ENCODE measurements at regions not wholly inside any gene's neighbourhood (a gene's known extent, or its start where the extent isn't known, plus 50 kb on each side); places are given as distances from the start of the nearest gene placed in this dataset.

GRCh38 chr5:27276119-27276518, 237.7 kb upstream of the CDH9 start:
- no peak for DNase-seq (ENCODE audit: low read depth)

GRCh38 chr5:27275345-27275744, 237.0 kb upstream of the CDH9 start:
- DNase-seq (ENCODE audit: low read depth): no peak

- no peak for DNase-seq (ENCODE audit: low read depth)
Measured at GRCh38 chr5:27269766-27270165, 231.4 kb upstream of the CDH9 start.

GRCh38 chr5:27267209-27267824, 228.9 kb upstream of the CDH9 start:
- DNase-seq (ENCODE audit: low read depth): no peak

GRCh38 chr5:27266184-27266583, 227.8 kb upstream of the CDH9 start:
- peak; percentile 98 for DNase-seq (ENCODE audit: low read depth)

GRCh38 chr5:27257696-27258095, 219.3 kb upstream of the CDH9 start:
- no peak for DNase-seq (ENCODE audit: low read depth)

- DNase-seq (ENCODE audit: low read depth): no peak
Measured at GRCh38 chr5:27252911-27253310, 214.5 kb upstream of the CDH9 start.

GRCh38 chr5:27242258-27242626, 203.9 kb upstream of the CDH9 start:
- no peak for DNase-seq (ENCODE audit: low read depth)

GRCh38 chr5:27241564-27242257, 203.3 kb upstream of the CDH9 start:
- DNase-seq (ENCODE audit: low read depth): peak; percentile 99

- no peak for DNase-seq (ENCODE audit: low read depth)
Measured at GRCh38 chr5:27240791-27241190, 202.4 kb upstream of the CDH9 start.

GRCh38 chr5:27234916-27235315, 196.5 kb upstream of the CDH9 start:
- DNase-seq (ENCODE audit: low read depth): peak; percentile 49

- no peak for DNase-seq (ENCODE audit: low read depth)
Measured at GRCh38 chr5:27221410-27221809, 183.0 kb upstream of the CDH9 start.

- DNase-seq (ENCODE audit: low read depth): no peak
Measured at GRCh38 chr5:27220752-27221151, 182.4 kb upstream of the CDH9 start.

GRCh38 chr5:27217977-27218376, 179.6 kb upstream of the CDH9 start:
- no peak for DNase-seq (ENCODE audit: low read depth)

GRCh38 chr5:27217155-27217956, 179.0 kb upstream of the CDH9 start:
- DNase-seq (ENCODE audit: low read depth): no peak

- DNase-seq (ENCODE audit: low read depth): no peak
Measured at GRCh38 chr5:27216367-27216950, 178.1 kb upstream of the CDH9 start.

- peak; percentile 10 for DNase-seq (ENCODE audit: low read depth)
Measured at GRCh38 chr5:27208051-27208450, 169.7 kb upstream of the CDH9 start.

- DNase-seq (ENCODE audit: low read depth): peak; percentile 81
Measured at GRCh38 chr5:27191786-27192510, 153.6 kb upstream of the CDH9 start.

GRCh38 chr5:27172693-27173092, 134.3 kb upstream of the CDH9 start:
- no peak for DNase-seq (ENCODE audit: low read depth)

- DNase-seq (ENCODE audit: low read depth): no peak
Measured at GRCh38 chr5:27171761-27172261, 133.4 kb upstream of the CDH9 start.

GRCh38 chr5:27158775-27159174, 120.4 kb upstream of the CDH9 start:
- DNase-seq (ENCODE audit: low read depth): peak; percentile 47

GRCh38 chr5:27158171-27158570, 119.8 kb upstream of the CDH9 start:
- DNase-seq (ENCODE audit: low read depth): no peak

All from amniotic epithelial cell (primary cell).